Erythroblast (primary cell): ENCODE measurements at regions not wholly inside any gene's neighbourhood (a gene's known extent, or its start where the extent isn't known, plus 50 kb on each side); places are given as distances from the start of the nearest gene placed in this dataset.

Experiments
- GATA1 ChIP-seq: IDR thresholded peaks from 2 replicates; pipeline ENCODE4 v1.6.1; 2011; ENCODE audit warnings: low read depth, mild to moderate bottlenecking, control low read depth, low read length, moderate library complexity
- POLR2A ChIP-seq: IDR thresholded peaks from 2 replicates; pipeline ENCODE4 v1.6.1; 2011; ENCODE audit warnings: mild to moderate bottlenecking, low read length

GRCh38 chr6:63014290-63014689 lies 197.0 kb upstream of the FKBP1C start:
- TF ChIP-seq POLR2A = no peak
- TF ChIP-seq GATA1 = no peak
